Ammon's horn (tissue), 1 donor: ENCODE measurements at regions not wholly inside any gene's neighbourhood (a gene's known extent, or its start where the extent isn't known, plus 50 kb on each side); places are given as distances from the start of the nearest gene placed in this dataset.

Experiments
- DNase-seq: peaks from one replicate; pipeline ENCODE4 v3.0.0-alpha.2; 2016; ENCODE audit warnings: low spot score

GRCh38 chr4:73001885-73002284, 67.6 kb downstream of the COX18 start:
- no peak for DNase-seq

DNA sequence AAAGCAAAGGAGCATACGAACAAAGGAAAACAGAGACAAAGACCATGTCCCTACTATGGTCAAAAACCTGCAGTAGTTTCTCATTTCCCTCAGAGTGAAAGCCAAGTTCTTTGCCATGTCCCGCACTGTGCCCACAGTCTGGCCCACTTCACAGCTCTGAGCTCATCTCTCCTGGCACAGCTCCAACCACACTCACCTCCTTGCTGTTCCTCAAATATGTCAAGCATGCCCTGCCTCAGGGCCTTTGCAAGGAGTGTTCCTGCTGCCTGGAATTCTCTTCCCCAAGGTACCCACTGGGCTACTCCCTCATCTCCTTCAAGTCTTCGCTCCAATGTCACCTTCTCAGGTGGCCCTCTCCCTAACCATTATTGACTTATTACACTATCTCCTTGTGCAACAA, 72.1 kb downstream of the COX18 start:
- DNase-seq, result no peak

DNA sequence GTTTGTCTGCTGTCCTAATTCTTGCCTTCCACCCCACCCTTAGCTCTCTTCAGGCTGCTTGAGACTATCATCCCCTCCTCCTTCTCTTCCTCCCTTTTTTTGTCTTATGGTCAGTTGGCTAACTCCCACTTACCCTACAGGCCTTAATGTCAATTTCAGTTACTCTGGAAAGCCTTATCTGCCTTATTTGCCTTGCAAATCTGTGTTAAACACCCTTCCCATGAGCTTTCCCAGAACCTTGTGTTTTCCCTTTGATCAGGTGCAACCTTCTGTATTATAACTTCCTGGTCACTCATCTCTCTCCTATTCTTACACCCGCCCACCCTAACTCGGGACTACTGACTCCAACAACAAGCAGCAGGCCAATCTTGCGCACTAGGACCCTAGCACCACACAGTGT, 74.8 kb downstream of the COX18 start:
- DNase-seq, result no peak

DNA sequence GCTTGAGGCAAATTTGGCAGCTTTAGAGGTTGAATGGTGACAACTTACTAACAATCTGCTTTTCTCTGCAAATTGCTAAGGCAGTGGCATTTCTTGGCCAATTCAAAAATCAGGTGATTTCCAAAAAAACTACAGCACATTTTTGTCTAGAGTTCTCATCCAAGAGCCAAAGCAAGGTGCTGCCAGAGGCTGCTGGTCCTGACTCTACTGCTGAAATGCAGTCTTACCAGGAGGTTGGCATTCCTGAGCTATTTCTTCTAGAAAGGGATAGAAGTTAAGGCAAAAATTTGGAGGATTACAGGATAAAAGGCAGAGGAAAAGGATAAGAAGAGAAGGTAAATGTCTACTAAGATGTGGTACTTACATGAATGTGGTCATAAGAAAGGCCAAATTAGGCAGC, 75.6 kb downstream of the COX18 start:
- no peak for DNase-seq

DNA sequence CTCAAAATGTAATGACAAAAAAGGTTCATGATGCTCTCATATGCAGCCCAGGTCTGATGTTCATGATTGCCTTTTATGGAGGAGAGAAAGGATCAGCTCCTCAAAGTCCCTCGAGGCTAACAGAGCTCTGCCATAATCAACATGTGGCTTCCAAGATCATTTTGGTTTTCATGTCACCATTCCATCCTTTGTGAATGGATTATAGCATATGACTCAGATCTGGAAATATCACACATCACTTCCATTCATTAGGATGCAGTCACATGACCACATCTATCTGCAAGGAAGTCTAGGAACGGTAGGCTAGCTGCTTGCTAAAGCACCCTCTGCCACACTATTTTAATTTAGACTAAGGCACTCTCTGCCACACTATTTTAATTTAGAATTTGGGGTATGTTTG, 77.6 kb downstream of the COX18 start:
- no peak for DNase-seq

- no peak for DNase-seq
Measured at GRCh38 chr4:72987741-72988729, 81.5 kb downstream of the COX18 start.

DNA sequence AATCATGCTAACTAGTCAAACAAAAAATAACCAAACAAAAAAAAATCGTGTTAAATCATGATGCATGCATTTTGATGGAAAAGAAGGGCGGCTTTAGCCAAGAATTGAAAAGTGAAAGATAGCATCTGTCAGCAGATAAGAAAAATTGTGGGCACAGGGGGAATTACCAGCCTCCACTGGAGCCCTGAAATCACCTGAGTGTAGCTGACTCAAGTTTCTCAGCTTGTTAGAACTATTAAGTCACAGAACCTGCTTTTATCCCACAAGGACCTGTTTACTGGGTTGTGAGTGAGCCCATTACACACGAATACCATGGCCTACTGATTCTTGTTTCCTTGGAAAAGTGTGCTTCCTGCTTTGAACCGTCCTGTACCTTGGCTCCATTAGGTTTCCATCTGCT, 85.2 kb downstream of the COX18 start:
- no peak for DNase-seq

DNA sequence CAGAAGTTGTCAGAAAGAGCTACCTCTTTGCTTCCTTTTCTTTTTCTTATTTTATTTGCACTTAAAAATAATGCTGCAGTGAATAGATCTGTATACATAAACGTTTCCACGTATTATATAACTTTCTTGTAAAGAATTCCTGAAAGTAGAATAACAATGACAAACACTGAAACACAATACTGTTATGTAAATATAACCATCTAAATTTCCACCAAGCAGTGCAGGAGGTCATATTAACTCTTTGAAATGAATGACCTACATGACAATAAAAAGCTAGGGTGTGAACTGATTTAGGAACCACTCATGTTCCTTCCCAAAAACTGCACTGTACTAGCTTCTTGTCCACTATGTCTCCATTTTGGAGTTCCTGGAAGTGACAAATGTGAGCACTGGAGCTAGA, 85.8 kb downstream of the COX18 start:
- no peak for DNase-seq

- no peak for DNase-seq
Measured at GRCh38 chr4:72977936-72978485, 91.5 kb downstream of the COX18 start.

DNA sequence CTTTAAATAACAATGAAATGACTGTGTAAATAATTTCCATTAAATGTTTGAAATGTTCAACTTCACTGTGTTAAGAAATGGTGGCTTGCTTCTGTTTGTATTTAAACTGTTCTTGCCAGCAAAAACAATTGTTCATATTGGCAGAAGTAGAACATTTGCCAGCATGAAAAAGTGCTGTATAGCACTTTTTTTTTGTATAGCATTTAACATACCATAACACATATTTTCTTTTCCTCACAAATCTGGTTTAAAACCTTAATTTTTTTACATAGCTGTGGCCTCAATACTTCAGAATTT, 94.1 kb downstream of the COX18 start:
- no peak for DNase-seq

DNA sequence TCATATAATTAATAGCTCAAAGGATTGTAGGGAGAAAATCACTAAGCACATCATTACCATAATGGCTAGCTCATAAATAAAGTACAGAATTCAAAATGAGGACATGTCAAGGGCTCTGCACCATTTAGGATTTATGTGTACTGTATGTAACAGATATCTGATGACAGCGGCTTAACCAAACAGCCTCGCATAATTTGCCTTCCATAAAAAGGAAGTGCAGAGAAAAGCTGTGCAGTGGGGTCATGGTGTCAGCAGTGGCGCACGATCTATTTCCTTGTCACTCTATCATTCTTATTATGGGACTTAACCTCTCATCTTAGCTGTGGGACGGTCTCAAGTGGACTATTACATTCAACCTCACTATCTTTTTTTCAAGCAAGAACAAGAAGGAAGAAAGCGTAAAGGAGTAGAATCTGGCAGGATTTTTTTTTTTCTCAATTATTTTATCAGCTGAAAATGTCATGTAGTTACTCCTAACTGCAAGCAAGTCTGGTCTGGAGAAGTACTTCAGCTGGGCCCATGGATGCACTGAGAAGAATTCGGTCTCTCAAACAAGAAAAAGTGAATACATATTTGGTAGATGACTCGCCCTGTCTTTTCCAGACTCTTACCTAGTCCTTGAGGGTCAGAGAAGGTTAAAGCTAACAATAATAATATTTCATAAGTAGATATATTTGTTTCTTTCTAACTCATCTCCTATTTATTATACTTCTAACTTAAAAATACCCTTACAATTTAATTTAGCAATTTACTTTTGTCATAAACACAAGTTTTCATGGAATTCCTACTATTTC, 94.6 kb downstream of the COX18 start:
- no peak for DNase-seq

GRCh38 chr4:72971572-72971971, 97.9 kb downstream of the COX18 start:
- no peak for DNase-seq

DNA sequence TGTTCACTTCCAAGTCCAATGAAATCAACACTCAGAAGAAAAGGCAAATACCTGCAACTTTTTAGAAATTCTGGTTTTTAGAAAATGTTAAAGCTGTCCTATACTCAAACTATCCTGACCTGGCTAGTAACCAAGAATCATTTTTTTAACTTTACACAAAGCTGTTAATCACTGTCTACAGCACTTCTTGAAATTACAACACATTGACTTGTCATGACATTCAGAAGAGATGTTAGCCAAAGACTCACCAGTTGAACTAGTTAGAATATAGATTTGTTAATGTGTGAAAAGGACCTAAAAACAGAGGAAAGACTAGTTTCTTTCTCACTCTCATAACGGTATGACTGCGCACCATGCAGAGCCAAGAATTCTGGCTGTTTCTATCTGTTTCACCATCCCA, 98.8 kb downstream of the COX18 start:
- no peak for DNase-seq

DNA sequence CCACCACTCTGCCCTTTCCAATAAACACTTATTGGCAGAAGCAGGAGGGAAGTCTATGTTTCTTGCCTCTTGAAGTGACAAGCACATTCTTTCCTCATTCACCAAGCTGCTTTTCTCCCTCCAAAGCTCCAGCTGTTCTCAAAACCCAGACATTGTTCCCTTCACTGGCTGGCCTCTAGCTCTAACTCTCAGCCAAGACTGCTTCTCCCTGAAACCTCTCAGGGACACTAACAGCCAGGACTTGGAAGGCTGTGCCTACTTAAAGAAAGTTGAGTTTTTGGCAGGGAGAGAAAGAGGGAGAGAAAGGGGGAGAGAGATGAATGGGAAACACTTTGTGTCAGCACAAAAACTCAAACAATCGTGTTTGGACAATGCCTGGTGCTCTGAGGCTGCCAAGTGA, 99.5 kb downstream of the COX18 start:
- DNase-seq, result peak; percentile 63

DNA sequence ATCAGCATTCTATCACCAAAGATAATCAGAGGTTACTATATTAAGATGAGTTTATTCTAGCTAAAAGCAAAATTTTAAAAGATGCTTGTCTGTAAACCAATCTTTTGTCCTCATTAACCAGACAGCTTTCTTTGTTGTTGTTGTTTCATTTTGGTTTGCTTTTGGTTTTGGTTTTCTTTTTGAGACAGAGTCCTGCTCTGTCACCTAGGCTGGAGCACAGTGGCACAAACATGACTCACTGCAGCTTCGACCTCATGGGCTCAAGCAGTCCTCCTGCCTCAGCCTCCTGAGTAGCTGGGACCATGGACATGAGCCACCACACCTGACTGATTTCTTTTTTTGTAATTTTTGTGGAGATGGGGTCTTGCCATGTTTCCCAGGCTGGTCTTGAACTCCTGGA, 102.9 kb downstream of the COX18 start:
- no peak for DNase-seq

DNA sequence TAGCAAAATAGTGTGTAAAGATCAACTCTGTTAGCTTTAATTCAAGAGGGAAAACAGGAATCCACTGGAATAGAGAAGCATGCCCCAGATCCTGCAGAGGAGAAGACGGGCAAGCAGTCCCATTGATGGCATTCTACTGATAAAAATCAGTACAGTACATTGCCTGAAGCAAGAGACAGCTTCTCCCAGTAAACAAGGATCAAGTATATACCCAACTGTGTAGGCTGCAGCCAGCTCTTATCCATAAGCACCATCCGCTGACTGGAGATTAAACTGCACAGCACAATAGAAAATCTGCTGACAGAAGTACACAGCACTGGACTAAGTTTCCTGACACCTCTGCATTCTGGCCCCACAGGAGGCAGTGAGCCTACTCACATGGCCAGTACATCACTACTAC, 110.1 kb downstream of the COX18 start:
- no peak for DNase-seq

DNA sequence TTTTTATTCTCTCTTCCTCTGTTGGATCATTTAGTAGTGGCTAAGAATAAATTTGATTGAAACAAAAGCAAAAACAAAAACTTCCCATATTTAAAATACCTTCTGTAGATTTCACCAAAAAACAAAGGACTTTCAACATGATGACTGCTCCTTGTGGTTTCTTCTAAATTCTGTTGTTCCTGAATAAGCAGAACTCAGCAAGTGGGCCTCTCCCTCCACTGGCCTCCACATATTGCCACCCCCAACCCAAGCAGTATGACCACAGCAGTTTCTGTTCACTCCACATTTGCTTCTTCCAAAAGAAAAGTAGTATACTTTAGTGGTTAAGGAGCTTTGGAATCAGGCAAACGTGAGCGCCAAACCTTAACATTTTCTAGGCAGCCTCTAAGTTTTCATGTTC, 114.7 kb downstream of the COX18 start:
- DNase-seq, result no peak

DNA sequence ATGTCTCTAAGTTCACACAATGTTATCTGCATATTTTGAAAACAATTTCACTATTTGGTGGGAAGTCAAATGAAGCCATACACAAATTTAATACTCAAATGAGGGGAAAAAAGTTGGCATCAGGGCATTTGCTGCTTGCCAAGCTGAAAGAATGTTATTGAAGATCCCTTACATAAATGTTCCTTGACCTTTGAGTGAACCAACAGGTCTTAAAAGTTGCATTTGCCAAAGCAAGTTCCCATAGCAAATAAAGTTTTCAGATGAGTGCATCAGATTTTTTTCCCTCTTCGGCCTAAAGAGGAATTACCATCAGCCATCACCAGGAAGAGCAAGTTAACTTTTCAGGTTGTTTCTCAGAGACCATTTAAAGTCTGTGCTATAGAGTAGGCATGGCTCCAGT, 115.9 kb downstream of the COX18 start:
- DNase-seq, result no peak

DNA sequence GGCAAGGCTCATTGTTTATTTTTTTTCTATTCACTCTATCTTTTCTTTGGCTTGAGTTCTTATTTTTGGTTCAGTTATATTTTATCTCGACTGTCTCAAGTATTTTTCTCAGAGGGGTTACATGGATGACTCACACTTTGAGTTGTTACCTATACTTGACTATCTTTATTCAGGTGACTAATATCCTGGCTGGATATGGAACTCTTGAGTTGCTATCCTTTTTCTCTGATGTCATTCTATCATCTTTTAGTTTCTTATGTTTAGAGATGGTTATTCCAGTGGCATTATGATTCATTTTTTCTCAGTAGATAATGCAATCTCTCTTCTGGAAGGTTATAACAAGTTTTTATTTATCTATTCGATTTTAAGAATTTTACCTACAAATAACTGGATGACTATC, 117.9 kb downstream of the COX18 start:
- no peak for DNase-seq

DNA sequence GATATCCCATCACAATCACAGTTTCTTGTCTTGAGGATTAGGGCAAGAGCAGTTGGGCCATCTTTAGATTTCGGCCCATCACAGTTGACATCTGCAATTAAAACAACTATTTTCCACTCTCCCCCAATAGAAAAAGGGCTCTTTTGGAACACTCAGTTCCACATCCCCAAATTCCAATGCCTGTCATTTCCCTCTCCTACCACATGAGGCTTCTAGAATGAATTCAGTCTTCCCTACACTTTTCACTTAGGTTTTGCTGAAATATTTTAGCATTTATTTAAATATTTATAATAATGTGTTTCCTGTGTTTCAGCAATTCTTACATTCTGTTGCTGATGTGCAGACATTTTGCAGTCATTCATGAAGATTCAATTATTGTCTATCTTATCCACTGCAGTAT, 118.4 kb downstream of the COX18 start:
- DNase-seq, result no peak

- no peak for DNase-seq
Measured at GRCh38 chr4:72948080-72948479, 121.4 kb downstream of the COX18 start.

GRCh38 chr4:72945719-72946336, 123.7 kb downstream of the COX18 start:
- no peak for DNase-seq

DNA sequence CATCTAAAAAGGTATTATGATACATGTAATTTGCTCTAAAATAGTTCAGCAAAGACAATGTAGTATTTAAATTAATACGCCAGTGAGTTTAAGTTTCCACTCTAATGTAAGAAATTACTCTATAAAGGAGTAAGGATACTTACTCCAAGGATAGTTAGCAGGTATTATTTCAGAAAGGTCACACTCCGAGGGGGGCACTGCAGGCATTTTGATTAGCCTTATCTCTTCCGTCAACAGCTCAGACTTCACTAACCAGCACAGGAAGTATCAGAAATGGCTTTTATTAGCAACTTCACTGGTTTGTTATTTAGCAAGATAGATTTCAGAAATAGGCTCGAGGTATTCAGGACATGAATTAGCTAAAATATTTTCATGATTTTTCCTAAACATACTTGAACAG, 127.0 kb downstream of the COX18 start:
- no peak for DNase-seq
